ENCODE measurements at regions not wholly inside any gene's neighbourhood (a gene's known extent, or its start where the extent isn't known, plus 50 kb on each side); places are given as distances from the start of the nearest gene placed in this dataset.

DNA sequence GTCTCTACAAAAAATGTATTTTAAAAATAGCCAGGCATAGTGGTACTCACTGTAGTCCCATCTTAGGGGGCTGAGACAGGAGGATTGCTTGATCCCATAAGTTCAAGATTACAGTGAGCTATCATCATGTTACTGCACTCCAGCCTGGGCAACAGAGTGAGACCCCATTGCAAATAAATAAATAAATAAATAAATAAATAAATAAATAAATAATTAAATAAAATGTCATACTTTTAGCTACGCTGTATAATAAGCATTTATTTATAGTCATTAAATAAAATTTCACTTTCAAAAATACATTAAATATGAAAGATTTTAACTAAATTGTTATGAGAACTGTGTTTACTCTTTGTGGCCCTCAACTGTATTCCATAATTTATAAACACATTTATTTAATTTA lies 1124.2 kb downstream of the PCDH7 start:
- no peak for TF ChIP-seq EP300 (IDR thresholded peaks at IDR 0.05)
- TF ChIP-seq POLR2A (IDR thresholded peaks at IDR 0.05; ENCODE audit: low read depth) = no peak
